ENCODE measurements at regions not wholly inside any gene's neighbourhood (a gene's known extent, or its start where the extent isn't known, plus 50 kb on each side); places are given as distances from the start of the nearest gene placed in this dataset.

- intact Hi-C loops (cut with DNase I): no loop called here
- no peak overlapping the region for H3K27ac ChIP-seq
- no peaks in the 10 kb centered on the region for H3K4me1 ChIP-seq
- no peaks in the 10 kb centered on the region for H3K9me3 ChIP-seq
- DNase-seq (no peak), ATAC-seq (no peak)
- H3K27me3 ChIP-seq (ENCODE audit: low read depth): no peaks in the 10 kb centered on the region
- H3K36me3 ChIP-seq: no peaks in the 10 kb centered on the region
- TF ChIP-seq, protein P1, sequence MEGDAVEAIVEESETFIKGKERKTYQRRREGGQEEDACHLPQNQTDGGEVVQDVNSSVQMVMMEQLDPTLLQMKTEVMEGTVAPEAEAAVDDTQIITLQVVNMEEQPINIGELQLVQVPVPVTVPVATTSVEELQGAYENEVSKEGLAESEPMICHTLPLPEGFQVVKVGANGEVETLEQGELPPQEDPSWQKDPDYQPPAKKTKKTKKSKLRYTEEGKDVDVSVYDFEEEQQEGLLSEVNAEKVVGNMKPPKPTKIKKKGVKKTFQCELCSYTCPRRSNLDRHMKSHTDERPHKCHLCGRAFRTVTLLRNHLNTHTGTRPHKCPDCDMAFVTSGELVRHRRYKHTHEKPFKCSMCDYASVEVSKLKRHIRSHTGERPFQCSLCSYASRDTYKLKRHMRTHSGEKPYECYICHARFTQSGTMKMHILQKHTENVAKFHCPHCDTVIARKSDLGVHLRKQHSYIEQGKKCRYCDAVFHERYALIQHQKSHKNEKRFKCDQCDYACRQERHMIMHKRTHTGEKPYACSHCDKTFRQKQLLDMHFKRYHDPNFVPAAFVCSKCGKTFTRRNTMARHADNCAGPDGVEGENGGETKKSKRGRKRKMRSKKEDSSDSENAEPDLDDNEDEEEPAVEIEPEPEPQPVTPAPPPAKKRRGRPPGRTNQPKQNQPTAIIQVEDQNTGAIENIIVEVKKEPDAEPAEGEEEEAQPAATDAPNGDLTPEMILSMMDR (IDR thresholded peaks at IDR 0.05): no peak
- no peak overlapping the region for H3K4me3 ChIP-seq
These were observed 229.2 kb upstream of the ZFP64 start for GRCh38 chr20:52420805-52421204.

DNA sequence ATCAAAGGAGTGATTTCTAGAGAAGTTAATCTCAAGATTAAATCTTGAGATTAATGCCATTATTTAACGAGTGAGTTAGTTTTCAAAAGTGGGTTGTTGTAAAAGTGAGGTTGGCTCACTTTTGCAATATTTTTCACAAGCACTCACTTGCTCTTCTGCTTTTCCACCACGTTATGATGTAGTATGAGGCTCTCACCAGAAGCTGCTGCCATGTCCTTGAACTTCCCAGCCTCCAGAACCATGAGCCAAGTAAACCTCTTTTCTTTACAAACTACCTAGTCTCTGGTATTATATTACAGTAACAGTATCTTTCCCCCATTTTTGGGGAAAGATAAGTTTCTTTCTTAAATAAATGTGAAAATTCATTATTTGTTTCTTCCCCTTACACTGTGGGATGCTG lies 227.6 kb upstream of the ZFP64 start:
- DNase-seq (no peak), ATAC-seq (no peak)
- Histone ChIP-seq H3K4me1 (no peaks in the 10 kb centered on the region), H3K27ac (no peak overlapping the region), H3K9me3 (no peaks in the 10 kb centered on the region), H3K36me3 (no peaks in the 10 kb centered on the region), H3K4me3 (no peak overlapping the region), H3K27me3 (ENCODE audit: low read depth) (no peaks in the 10 kb centered on the region)
- TF ChIP-seq, protein P1 (IDR thresholded peaks at IDR 0.05): no peak
- intact Hi-C loops (cut with DNase I): no loop called here

DNA sequence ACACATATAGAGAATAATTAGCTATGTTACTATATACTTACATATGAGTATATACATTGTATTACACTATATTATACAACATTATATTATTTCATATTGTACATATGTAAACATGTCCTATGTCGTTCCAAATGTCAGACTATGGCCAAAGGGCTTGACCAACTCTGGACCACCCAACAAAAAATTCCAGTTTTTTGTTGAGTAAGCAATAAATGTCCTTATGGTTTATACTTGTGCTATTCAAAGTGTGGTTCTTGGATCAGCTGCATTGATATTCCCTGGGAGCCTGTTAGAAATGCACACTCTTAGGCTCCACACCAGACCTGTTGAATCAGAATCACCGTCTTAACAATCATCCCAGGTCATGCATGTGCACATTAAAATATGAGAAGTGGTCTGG lies 225.4 kb upstream of the ZFP64 start:
- intact Hi-C loops (cut with DNase I): no loop called here
- Histone ChIP-seq H3K9me3 (no peaks in the 10 kb centered on the region), H3K4me1 (no peaks in the 10 kb centered on the region), H3K27ac (no peak overlapping the region), H3K27me3 (ENCODE audit: low read depth) (no peaks in the 10 kb centered on the region), H3K4me3 (no peak overlapping the region), H3K36me3 (no peaks in the 10 kb centered on the region)
- TF ChIP-seq, protein P1 (IDR thresholded peaks at IDR 0.05): no peak
- DNase-seq: no peak
- ATAC-seq: no peak

DNA sequence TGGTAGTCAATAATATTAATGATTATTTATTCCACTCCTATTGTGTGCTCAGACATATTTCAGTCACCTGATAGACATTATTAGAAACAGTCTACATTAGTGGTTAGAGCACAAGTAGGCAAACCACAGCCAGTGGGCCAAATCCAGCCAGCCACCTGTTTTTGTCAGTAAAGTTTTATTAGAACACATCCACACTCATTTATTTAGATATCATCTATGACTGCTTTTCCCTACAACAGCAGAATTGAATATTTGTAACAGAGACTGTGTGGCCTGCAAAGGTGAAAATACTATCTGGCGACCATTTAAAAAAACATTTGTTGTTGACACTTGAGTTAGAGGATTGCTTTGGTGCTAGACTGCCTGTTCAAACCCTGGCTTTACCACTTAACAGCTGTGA lies 220.0 kb upstream of the ZFP64 start:
- Histone ChIP-seq H3K4me1 (peaks cover 16% of the 10 kb centered on the region), H3K36me3 (no peaks in the 10 kb centered on the region), H3K9me3 (no peaks in the 10 kb centered on the region), H3K27ac (no peak overlapping the region), H3K27me3 (ENCODE audit: low read depth) (no peaks in the 10 kb centered on the region), H3K4me3 (no peak overlapping the region)
- intact Hi-C loops (cut with DNase I): no loop called here
- ATAC-seq (no peak), DNase-seq (no peak)
- TF ChIP-seq, protein P1 (IDR thresholded peaks at IDR 0.05): no peak

- Histone ChIP-seq H3K27ac (peak overlapping the region; percentile 58), H3K9me3 (no peaks in the 10 kb centered on the region), H3K27me3 (ENCODE audit: low read depth) (no peaks in the 10 kb centered on the region), H3K36me3 (no peaks in the 10 kb centered on the region), H3K4me3 (no peak overlapping the region), H3K4me1 (peaks cover 16% of the 10 kb centered on the region)
- TF ChIP-seq, protein P1 (IDR thresholded peaks at IDR 0.05): no peak
- ATAC-seq: no peak
- no peak for DNase-seq
- intact Hi-C loops (cut with DNase I): no loop called here
These were observed 219.2 kb upstream of the ZFP64 start for GRCh38 chr20:52410731-52411234.

- Histone ChIP-seq H3K36me3 (no peaks in the 10 kb centered on the region), H3K4me3 (no peak overlapping the region), H3K27ac (peak overlapping the region; percentile 58), H3K27me3 (ENCODE audit: low read depth) (no peaks in the 10 kb centered on the region), H3K9me3 (no peaks in the 10 kb centered on the region), H3K4me1 (peaks cover 16% of the 10 kb centered on the region)
- TF ChIP-seq, protein P1 (IDR thresholded peaks at IDR 0.05): no peak
- intact Hi-C loops (cut with DNase I): no loop called here
- ATAC-seq (peak; percentile 77 to 84), DNase-seq (peak; percentile 49)
These were observed 218.6 kb upstream of the ZFP64 start for GRCh38 chr20:52410182-52410647.

Data from lower lobe of right lung (tissue), 2 donors.